GM13976 (cell line): ENCODE measurements at regions not wholly inside any gene's neighbourhood (a gene's known extent, or its start where the extent isn't known, plus 50 kb on each side); places are given as distances from the start of the nearest gene placed in this dataset.

Source experiments
- DNase-seq: peaks from one replicate; pipeline ENCODE4 v3.0.0; 2012; ENCODE audit warnings: low spot score
- CTCF ChIP-seq: IDR thresholded peaks from 2 replicates; pipeline ENCODE4 v1.5.1; 2012; ENCODE audit warnings: borderline replicate concordance, mild to moderate bottlenecking; ENCODE audit not compliant: insufficient read depth; ENCODE audit errors: extremely low read depth, missing control alignments, control extremely low read depth
- in situ Hi-C: fragments of 300-500 bp; cut with MboI; formaldehyde crosslinking; loops from one replicate; pipeline ENCODE4 v1.12.0; 2022; ENCODE audit warnings: low sequenced_read_pairs, mixed read lengths, inconsistent platforms; ENCODE audit not compliant: unreplicated experiment

GRCh38 chr5:4704951-4705350, 435.2 kb upstream of the ADAMTS16 start:
- DNase-seq: no peak
- TF ChIP-seq CTCF: no peak
- in situ Hi-C loops: no loop called here

GRCh38 chr5:4716781-4717180, 423.3 kb upstream of the ADAMTS16 start:
- in situ Hi-C loops: no loop called here
- DNase-seq: no peak
- no peak for TF ChIP-seq CTCF

DNA sequence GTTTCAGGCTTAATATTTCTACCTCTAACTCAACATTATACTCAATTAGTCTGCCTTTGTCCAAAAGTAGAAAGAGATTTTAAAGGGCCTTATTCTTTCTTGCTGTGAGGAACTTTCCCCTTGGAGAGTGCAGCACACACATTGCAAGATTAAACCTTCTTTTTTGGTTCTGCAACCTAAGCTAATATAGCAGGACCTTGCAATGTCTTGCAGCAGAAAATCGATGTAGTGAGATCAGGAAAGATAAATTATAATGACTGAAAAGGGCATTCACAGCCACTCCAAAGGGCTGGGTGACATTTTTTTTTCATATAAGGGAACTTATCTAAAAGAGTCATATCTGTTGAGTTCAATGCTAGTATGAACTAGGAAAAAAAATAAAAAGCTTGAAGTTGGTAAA, 422.7 kb upstream of the ADAMTS16 start:
- DNase-seq: no peak
- in situ Hi-C loops: no loop called here
- no peak for TF ChIP-seq CTCF

GRCh38 chr5:4720831-4721230, 419.3 kb upstream of the ADAMTS16 start:
- in situ Hi-C loops: no loop called here
- DNase-seq: no peak
- no peak for TF ChIP-seq CTCF

- no peak for TF ChIP-seq CTCF
- in situ Hi-C loops: no loop called here
- no peak for DNase-seq
Measured at GRCh38 chr5:4722886-4723285, 417.2 kb upstream of the ADAMTS16 start.

GRCh38 chr5:4725594-4725993, 414.5 kb upstream of the ADAMTS16 start:
- no peak for DNase-seq
- TF ChIP-seq CTCF: no peak
- in situ Hi-C loops: no loop called here

DNA sequence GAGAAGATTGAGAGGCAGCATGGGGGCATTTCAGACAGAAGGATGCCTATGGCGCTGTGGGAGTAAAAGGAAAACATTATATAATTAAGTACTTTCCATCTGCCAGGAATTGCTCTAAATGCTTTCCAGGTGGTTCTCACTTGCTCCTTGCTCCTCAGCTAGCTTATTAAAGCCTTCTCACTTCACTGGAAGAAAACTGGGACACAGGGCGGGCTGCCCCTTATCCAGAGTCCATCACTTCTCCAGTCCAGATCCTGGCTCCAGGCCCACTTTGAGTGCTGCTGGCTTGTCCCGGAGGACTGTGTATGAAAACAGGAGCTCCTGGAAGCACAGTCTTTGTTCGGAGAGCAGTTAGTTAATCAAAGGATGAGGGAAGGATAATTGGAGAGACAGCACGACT, 409.9 kb upstream of the ADAMTS16 start:
- no peak for TF ChIP-seq CTCF
- no peak for DNase-seq
- in situ Hi-C loops: no loop called here
